Esophagus squamous epithelium (tissue), 4 donors: ENCODE measurements at regions not wholly inside any gene's neighbourhood (a gene's known extent, or its start where the extent isn't known, plus 50 kb on each side); places are given as distances from the start of the nearest gene placed in this dataset.

Experiments used
- POLR2A ChIP-seq, 4 donors: fragments of 450-650 bp; IDR thresholded peaks; one replicate each; pipeline ENCODE4 v1.6.1; 2017; ENCODE audit warnings: antibody characterized with exemption in 4 of 4, mild to moderate bottlenecking in 4 of 4, moderate library complexity in 3 of 4
- TF ChIP-seq, protein P1 (sequence below), 6 experiments: fragments of 450-650 bp in 4 of 6; fragments of 200-600 bp in 2 of 6; sonication (generic) in 2 of 6; IDR thresholded peaks; one replicate each; pipeline ENCODE4 v1.5.1; 2016 to 2019; ENCODE audit warnings: antibody characterized with exemption in 6 of 6, mild to moderate bottlenecking in 4 of 6, moderate library complexity in 4 of 6

DNA sequence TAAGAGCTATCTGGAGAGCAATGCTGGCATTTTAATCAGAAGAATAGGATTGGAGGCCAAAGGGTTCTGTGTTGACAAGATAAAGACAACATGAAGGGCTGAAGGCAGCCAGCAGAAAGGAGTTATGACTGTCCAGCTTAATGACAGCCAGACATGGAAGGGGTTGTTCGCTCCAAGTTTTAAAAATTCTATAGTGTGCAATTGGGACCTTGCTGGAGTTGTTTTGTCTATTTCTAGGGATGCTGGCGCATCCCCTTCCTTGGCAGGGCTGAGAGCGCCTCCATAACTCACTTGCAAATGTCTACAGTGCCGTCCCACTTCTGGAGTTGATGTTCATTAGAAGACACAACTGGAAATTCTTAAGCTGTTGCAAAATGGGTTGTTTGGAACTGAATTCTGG lies 200.7 kb downstream of the TLE3 start:
- TF ChIP-seq, protein P1, sequence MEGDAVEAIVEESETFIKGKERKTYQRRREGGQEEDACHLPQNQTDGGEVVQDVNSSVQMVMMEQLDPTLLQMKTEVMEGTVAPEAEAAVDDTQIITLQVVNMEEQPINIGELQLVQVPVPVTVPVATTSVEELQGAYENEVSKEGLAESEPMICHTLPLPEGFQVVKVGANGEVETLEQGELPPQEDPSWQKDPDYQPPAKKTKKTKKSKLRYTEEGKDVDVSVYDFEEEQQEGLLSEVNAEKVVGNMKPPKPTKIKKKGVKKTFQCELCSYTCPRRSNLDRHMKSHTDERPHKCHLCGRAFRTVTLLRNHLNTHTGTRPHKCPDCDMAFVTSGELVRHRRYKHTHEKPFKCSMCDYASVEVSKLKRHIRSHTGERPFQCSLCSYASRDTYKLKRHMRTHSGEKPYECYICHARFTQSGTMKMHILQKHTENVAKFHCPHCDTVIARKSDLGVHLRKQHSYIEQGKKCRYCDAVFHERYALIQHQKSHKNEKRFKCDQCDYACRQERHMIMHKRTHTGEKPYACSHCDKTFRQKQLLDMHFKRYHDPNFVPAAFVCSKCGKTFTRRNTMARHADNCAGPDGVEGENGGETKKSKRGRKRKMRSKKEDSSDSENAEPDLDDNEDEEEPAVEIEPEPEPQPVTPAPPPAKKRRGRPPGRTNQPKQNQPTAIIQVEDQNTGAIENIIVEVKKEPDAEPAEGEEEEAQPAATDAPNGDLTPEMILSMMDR (IDR thresholded peaks at IDR 0.05) = no peak
- no peak for TF ChIP-seq POLR2A (IDR thresholded peaks at IDR 0.05)
